HEK293T (cell line): ENCODE measurements at regions not wholly inside any gene's neighbourhood (a gene's known extent, or its start where the extent isn't known, plus 50 kb on each side); places are given as distances from the start of the nearest gene placed in this dataset.

Source experiments
- ARNT ChIP-seq: fragments of 450-650 bp; IDR thresholded peaks from 2 replicates; pipeline ENCODE4 v1.6.1; 2017; ENCODE audit warnings: mild to moderate bottlenecking
- BHLHE40 ChIP-seq: fragments of 450-650 bp; IDR thresholded peaks from 2 replicates; pipeline ENCODE4 v1.6.1; 2016; ENCODE audit warnings: mild to moderate bottlenecking, moderate library complexity, borderline replicate concordance
- ELF4 ChIP-seq: fragments of 450-650 bp; IDR thresholded peaks from 2 replicates; pipeline ENCODE4 v1.6.1; 2017; ENCODE audit warnings: antibody characterized with exemption
- FOXA1 ChIP-seq: fragments of 450-650 bp; IDR thresholded peaks from 2 replicates; pipeline ENCODE4 v1.6.1; 2016; ENCODE audit warnings: mild to moderate bottlenecking
- FOXK2 ChIP-seq: fragments of 450-650 bp; IDR thresholded peaks from 2 replicates; pipeline ENCODE4 v1.6.1; 2016; ENCODE audit warnings: mild to moderate bottlenecking
- HDGF ChIP-seq: fragments of 450-650 bp; IDR thresholded peaks from 2 replicates; pipeline ENCODE4 v1.6.1; 2017; ENCODE audit warnings: antibody characterized with exemption, borderline replicate concordance
- LEF1 ChIP-seq: fragments of 450-650 bp; IDR thresholded peaks from 2 replicates; pipeline ENCODE4 v1.6.1; 2017; ENCODE audit warnings: mild to moderate bottlenecking, borderline replicate concordance
- NFRKB ChIP-seq: fragments of 450-650 bp; IDR thresholded peaks from 2 replicates; pipeline ENCODE4 v1.6.1; 2016; ENCODE audit warnings: mild to moderate bottlenecking, moderate library complexity
- SP1 ChIP-seq: fragments of 450-650 bp; IDR thresholded peaks from 2 replicates; pipeline ENCODE4 v1.6.1; 2017
- SUZ12 ChIP-seq: fragments of 450-650 bp; IDR thresholded peaks from 2 replicates; pipeline ENCODE4 v1.6.1; 2016; ENCODE audit warnings: mild to moderate bottlenecking
- TARDBP ChIP-seq: fragments of 450-650 bp; IDR thresholded peaks from 2 replicates; pipeline ENCODE4 v1.6.1; 2016
- ZNF384 ChIP-seq: fragments of 450-650 bp; IDR thresholded peaks from 2 replicates; pipeline ENCODE4 v1.6.1; 2016
- TF ChIP-seq, protein P1 (sequence below): fragments of 450-650 bp; IDR thresholded peaks from 2 replicates; pipeline ENCODE4 v1.6.1; 2016

DNA sequence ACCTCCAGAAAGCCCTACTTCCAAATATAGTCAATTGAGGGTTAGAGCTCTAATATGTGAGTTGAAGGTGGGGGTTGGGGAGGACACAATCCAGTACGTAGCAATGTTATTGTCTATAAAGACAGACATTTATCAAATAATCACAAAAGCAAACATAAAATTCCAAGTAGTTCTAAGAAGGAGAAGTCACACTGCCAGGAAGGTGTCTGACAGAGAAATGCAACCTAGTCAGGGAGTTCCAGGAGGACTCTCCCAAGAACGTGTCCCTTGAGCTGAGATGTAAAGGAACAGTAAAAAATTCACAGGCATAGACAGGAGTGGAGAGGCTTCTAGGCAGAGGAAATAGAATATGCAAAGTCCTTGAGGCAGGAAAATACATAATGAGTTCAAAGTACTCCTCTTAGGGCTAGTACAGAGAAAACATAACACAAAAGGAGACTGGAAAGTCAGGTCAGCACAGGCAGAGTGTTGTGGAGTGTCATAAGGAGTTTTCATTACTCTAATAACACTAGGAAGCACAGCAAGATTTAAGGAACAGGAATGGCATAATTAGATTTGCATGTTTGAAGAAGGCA lies 277.6 kb upstream of the STT3B start:
- no peak for TF ChIP-seq FOXA1
- TF ChIP-seq SP1, result no peak
- TF ChIP-seq, protein P1, sequence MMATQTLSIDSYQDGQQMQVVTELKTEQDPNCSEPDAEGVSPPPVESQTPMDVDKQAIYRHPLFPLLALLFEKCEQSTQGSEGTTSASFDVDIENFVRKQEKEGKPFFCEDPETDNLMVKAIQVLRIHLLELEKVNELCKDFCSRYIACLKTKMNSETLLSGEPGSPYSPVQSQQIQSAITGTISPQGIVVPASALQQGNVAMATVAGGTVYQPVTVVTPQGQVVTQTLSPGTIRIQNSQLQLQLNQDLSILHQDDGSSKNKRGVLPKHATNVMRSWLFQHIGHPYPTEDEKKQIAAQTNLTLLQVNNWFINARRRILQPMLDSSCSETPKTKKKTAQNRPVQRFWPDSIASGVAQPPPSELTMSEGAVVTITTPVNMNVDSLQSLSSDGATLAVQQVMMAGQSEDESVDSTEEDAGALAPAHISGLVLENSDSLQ, result no peak
- no peak for TF ChIP-seq SUZ12
- TF ChIP-seq FOXK2, result no peak
- no peak for TF ChIP-seq BHLHE40
- no peak for TF ChIP-seq ZNF384
- TF ChIP-seq LEF1, result no peak
- TF ChIP-seq HDGF, result no peak
- no peak for TF ChIP-seq TARDBP
- no peak for TF ChIP-seq ARNT
- no peak for TF ChIP-seq ELF4
- TF ChIP-seq NFRKB, result no peak
